ENCODE measurements at regions not wholly inside any gene's neighbourhood (a gene's known extent, or its start where the extent isn't known, plus 50 kb on each side); places are given as distances from the start of the nearest gene placed in this dataset.
A peak's percentile ranks its signal among the peaks of the same experiment; 100 is the strongest.
"Not testable (repeated sequence)": the region's sequence is repeated elsewhere in the genome, so short reads cannot be mapped to it uniquely, and the experiment has no call there.

GRCh38 chr9:40097992-40098391, 742.5 kb downstream of the SPATA31A1 start:
- DNase-seq, result not testable (repeated sequence)

GRCh38 chr9:40106003-40106782, 750.7 kb downstream of the SPATA31A1 start:
- peak; percentile 57 for DNase-seq

- DNase-seq, result not testable (repeated sequence)
These were observed 751.3 kb downstream of the SPATA31A1 start for GRCh38 chr9:40106783-40107248.

GRCh38 chr9:40107251-40107650, 751.8 kb downstream of the SPATA31A1 start:
- not testable (repeated sequence) for DNase-seq

GRCh38 chr9:40108465-40108864, 753.0 kb downstream of the SPATA31A1 start:
- DNase-seq, result not testable (repeated sequence)

GRCh38 chr9:40110751-40111150, 755.3 kb downstream of the SPATA31A1 start:
- not testable (repeated sequence) for DNase-seq

- DNase-seq, result not testable (repeated sequence)
These were observed 756.1 kb downstream of the SPATA31A1 start for GRCh38 chr9:40111571-40111970.

GRCh38 chr9:40130598-40130997, 775.1 kb downstream of the SPATA31A1 start:
- DNase-seq, result not testable (repeated sequence)

- not testable (repeated sequence) for DNase-seq
These were observed 813.7 kb downstream of the SPATA31A1 start for GRCh38 chr9:40169204-40169603.

- not testable (repeated sequence) for DNase-seq
These were observed 817.8 kb downstream of the SPATA31A1 start for GRCh38 chr9:40173316-40173715.

GRCh38 chr9:40174035-40174434, 818.6 kb downstream of the SPATA31A1 start:
- not testable (repeated sequence) for DNase-seq

- DNase-seq, result not testable (repeated sequence)
These were observed 821.9 kb downstream of the SPATA31A1 start for GRCh38 chr9:40177403-40177802.

- not testable (repeated sequence) for DNase-seq
These were observed 835.9 kb downstream of the SPATA31A1 start for GRCh38 chr9:40191403-40191802.

GRCh38 chr9:40192162-40192561, 836.7 kb downstream of the SPATA31A1 start:
- DNase-seq, result not testable (repeated sequence)

- not testable (repeated sequence) for DNase-seq
These were observed 840.8 kb downstream of the SPATA31A1 start for GRCh38 chr9:40196165-40196714.

GRCh38 chr9:40196803-40197202, 841.3 kb downstream of the SPATA31A1 start:
- DNase-seq, result not testable (repeated sequence)

GRCh38 chr9:40221596-40222233, 866.2 kb downstream of the SPATA31A1 start:
- DNase-seq, result not testable (repeated sequence)

GRCh38 chr9:40222617-40223200, 867.2 kb downstream of the SPATA31A1 start:
- DNase-seq, result not testable (repeated sequence)

GRCh38 chr9:40223353-40223752, 867.9 kb downstream of the SPATA31A1 start:
- not testable (repeated sequence) for DNase-seq
